SU-DHL-6 (cell line): ENCODE measurements at regions not wholly inside any gene's neighbourhood (a gene's known extent, or its start where the extent isn't known, plus 50 kb on each side); places are given as distances from the start of the nearest gene placed in this dataset.

Experiments used
- EZH2phosphoT487 ChIP-seq: fragments of 200-600 bp; sonication (generic), shearing (Covaris generic); conservative IDR thresholded peaks from 2 replicates; pipeline ENCODE4 v1.6.1; 2018; ENCODE audit warnings: mild to moderate bottlenecking, antibody characterized with exemption, low read length, moderate library complexity, mixed read lengths
- TF ChIP-seq, protein P1 (sequence below): fragments of 200-600 bp; sonication (generic); IDR thresholded peaks from one replicate; pipeline ENCODE4 v1.5.1; 2017; ENCODE audit warnings: antibody characterized with exemption, mild to moderate bottlenecking, low read length, moderate library complexity; ENCODE audit not compliant: insufficient read depth, poor library complexity, severe bottlenecking

DNA sequence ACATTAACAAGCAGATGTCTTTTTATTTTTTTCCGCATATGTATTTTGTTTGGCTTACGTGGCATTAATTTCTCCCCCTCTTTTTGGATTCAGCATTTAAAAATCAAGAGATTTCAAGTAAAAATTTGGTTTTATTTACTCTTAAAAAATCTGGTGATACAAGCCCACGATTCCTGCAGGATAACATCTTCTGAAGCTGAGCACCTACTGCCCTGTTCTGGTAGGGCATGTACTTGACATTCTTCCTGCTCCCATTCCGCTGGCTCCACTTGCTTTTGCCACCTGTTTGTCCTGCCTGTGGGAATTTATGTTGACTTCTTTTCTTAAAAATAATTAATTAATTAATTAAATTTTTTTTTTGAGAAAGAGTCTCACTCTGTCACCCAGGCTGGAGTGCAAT, 105.2 kb upstream of the SLC25A13 start:
- TF ChIP-seq, protein P1, sequence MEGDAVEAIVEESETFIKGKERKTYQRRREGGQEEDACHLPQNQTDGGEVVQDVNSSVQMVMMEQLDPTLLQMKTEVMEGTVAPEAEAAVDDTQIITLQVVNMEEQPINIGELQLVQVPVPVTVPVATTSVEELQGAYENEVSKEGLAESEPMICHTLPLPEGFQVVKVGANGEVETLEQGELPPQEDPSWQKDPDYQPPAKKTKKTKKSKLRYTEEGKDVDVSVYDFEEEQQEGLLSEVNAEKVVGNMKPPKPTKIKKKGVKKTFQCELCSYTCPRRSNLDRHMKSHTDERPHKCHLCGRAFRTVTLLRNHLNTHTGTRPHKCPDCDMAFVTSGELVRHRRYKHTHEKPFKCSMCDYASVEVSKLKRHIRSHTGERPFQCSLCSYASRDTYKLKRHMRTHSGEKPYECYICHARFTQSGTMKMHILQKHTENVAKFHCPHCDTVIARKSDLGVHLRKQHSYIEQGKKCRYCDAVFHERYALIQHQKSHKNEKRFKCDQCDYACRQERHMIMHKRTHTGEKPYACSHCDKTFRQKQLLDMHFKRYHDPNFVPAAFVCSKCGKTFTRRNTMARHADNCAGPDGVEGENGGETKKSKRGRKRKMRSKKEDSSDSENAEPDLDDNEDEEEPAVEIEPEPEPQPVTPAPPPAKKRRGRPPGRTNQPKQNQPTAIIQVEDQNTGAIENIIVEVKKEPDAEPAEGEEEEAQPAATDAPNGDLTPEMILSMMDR: no peak
- TF ChIP-seq EZH2phosphoT487: no peak
